Activated B cell treated with CpG ODN at 0.5 μM for 24 hours (primary cell): ENCODE measurements at regions not wholly inside any gene's neighbourhood (a gene's known extent, or its start where the extent isn't known, plus 50 kb on each side); places are given as distances from the start of the nearest gene placed in this dataset.

Source experiments
- ATAC-seq: fragments of 200-7000 bp; cut with Tn5 transposase; one replicate; pipeline ENCODE4 v1.10.0; 2021; ENCODE audit warnings: low read depth, mild to moderate bottlenecking, moderate library complexity
- CTCF ChIA-PET: fragments of 350-600 bp; sonication (Branson Sonifier 250); formaldehyde crosslinking; loops from one replicate; lab custom pipeline; 2021; ENCODE audit warnings: antibody characterized with exemption; lab: Charles Lee
- POLR2A ChIA-PET: fragments of 350-600 bp; sonication (Branson Sonifier 250); formaldehyde crosslinking; loops from one replicate; lab custom pipeline; 2021; ENCODE audit warnings: antibody characterized with exemption; lab: Charles Lee
- DNase-seq: peaks from one replicate; pipeline ENCODE4 v3.0.0; 2022
- H3K27ac Mint-ChIP-seq: one replicate; pipeline ENCODE4 v1.8.0; 2020; ENCODE audit warnings: mixed read lengths
- H3K27me3 Mint-ChIP-seq: one replicate; pipeline ENCODE4 v1.8.0; 2021; ENCODE audit warnings: mixed read lengths
- H3K36me3 Mint-ChIP-seq: one replicate; pipeline ENCODE4 v1.8.0; 2021; ENCODE audit warnings: low read depth, mixed read lengths
- H3K4me1 Mint-ChIP-seq: one replicate; pipeline ENCODE4 v1.8.0; 2021; ENCODE audit warnings: mixed read lengths
- H3K4me3 Mint-ChIP-seq: one replicate; pipeline ENCODE4 v1.8.0; 2020; ENCODE audit warnings: mild to moderate bottlenecking, mixed read lengths
- H3K9me3 Mint-ChIP-seq: one replicate; pipeline ENCODE4 v1.8.0; 2020; ENCODE audit warnings: mixed read lengths
- CTCF ChIP-seq: fragments of 200-600 bp; IDR thresholded peaks from one replicate; pipeline ENCODE4 v1.8.0; 2022; ENCODE audit warnings: antibody characterized with exemption, mild to moderate bottlenecking
- intact Hi-C: fragments of 100-400 bp; cut with micrococcal nuclease; formaldehyde crosslinking; loops from one replicate; pipeline ENCODE4 v1.15.1; 2024

DNA sequence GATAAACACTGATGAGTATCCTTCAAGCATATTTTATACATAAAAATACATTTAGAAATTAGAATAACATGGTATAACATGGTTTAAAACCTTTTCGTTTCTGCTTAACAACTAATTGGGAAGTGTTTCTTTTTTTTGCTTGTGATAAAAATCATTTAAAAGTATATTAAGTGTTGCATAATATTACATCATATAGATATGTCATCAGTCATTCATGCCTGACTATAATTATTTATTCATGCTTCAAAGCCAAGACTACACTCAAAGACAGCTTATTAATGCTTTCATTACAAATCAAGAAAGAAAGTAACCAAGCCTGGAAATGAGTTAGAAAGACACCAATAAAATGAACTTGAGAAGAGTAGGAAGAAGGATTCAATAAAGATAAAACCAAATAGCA lies 136.6 kb upstream of the TP63 start:
- no peak for TF ChIP-seq CTCF
- no peak overlapping the region for H3K4me3 Mint-ChIP-seq
- no peak overlapping the region for H3K27ac Mint-ChIP-seq
- POLR2A ChIA-PET, result no interaction called here
- intact Hi-C loops, result no loop called here
- CTCF ChIA-PET, result no interaction called here
- ATAC-seq (no peak), DNase-seq (no peak)
- H3K36me3 Mint-ChIP-seq, result no peaks in the 10 kb centered on the region
- H3K9me3 Mint-ChIP-seq, result no peaks in the 10 kb centered on the region
- no peaks in the 10 kb centered on the region for H3K4me1 Mint-ChIP-seq
- H3K27me3 Mint-ChIP-seq, result no peaks in the 10 kb centered on the region

DNA sequence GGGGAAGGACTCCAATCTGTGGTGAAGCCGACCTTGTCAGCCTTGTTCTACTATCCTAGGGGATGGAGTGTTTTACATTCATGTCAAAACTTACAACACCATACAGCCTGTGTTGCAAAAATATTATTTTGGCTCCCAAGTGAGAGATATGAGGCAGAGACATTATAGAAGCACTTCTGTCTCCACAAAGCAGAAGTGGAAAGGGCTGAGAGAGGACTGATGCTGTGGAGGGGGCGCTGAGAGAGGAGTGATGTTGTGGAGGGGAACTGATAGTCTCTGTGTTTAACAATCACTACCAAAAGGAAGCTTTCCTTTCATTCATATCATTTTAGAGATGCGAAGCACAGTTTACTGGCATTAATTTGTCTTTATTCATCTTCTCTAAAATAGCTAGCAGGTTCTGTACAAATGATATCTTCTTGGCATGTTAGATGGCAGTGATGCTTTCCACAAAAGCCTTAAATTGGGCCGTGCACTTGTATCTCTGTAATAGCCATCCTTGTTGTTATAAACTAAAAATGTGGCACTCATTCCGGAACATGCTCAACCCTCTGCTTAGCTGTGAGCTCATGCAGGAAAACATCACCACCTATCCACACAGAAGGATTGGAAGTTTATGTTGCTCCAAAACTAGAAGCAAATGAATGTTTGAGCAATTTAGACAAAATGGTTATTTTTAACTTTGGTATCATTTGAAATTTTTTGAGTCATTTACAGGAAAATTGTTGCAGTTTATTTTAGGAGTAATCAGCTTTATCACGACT lies 134.6 kb upstream of the TP63 start:
- H3K36me3 Mint-ChIP-seq, result no peaks in the 10 kb centered on the region
- CTCF ChIA-PET, result no interaction called here
- TF ChIP-seq CTCF, result no peak
- no peak overlapping the region for H3K4me3 Mint-ChIP-seq
- no peak for ATAC-seq
- no peak for DNase-seq
- POLR2A ChIA-PET, result no interaction called here
- H3K27me3 Mint-ChIP-seq, result no peaks in the 10 kb centered on the region
- no peaks in the 10 kb centered on the region for H3K4me1 Mint-ChIP-seq
- intact Hi-C loops, result no loop called here
- H3K27ac Mint-ChIP-seq, result no peak overlapping the region
- H3K9me3 Mint-ChIP-seq, result peaks cover 5% of the 10 kb centered on the region

DNA sequence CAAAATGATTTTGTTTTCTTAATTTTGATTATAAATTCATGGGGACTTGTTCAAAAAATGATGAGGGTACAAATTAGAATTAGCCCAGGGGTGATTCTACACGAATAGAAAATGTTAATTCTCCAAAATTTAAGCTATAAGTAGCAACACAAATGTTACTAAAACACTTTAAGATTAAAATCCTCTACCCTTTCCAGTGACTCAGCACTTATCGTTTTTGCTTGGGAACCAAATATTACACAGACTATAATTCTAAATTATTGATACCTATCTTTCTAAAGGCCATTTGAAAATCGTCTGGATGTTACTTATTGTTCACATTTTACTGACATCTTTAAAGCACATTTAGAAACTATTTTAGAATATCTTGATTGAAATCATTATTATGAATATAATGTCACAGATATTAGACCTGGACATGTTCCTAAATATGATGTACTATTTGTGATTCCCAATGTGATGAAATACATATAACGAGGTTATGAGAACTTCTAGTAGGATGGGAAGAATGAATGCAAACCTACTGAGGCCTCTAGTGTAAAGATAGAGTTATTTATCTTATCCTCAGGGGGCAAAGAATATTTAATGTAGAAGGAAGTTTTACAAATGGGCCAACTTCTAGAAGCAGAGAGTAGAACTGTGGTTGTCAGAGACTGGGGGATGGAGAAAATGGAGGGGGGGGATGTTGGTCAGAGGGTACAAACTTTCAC lies 132.0 kb upstream of the TP63 start:
- H3K27me3 Mint-ChIP-seq, result no peaks in the 10 kb centered on the region
- no peak overlapping the region for H3K27ac Mint-ChIP-seq
- TF ChIP-seq CTCF, result no peak
- no peak for DNase-seq
- intact Hi-C loops, result no loop called here
- CTCF ChIA-PET, result no interaction called here
- H3K36me3 Mint-ChIP-seq, result no peaks in the 10 kb centered on the region
- no peak overlapping the region for H3K4me3 Mint-ChIP-seq
- no peak for ATAC-seq
- H3K9me3 Mint-ChIP-seq, result peaks cover 5% of the 10 kb centered on the region
- POLR2A ChIA-PET, result no interaction called here
- H3K4me1 Mint-ChIP-seq, result no peaks in the 10 kb centered on the region

DNA sequence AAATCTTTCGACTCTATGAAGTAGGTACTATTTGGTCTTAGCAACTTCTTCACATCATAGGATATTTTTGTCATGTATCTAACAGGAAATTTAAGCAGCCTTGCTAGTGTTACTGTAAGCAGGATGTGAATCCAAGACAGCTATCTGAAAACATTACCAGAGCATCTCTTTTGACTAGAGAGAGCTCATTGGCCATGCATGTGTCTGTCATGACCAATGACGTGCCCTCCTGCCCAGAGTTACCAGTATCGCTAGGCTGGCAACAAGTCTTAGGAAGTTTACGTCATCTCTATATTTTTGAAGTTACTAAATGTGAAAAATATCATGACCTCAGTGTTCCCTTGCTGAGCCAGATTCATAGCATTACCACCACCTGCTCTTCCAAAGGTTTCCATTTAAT lies 130.9 kb upstream of the TP63 start:
- ChIA-PET CTCF (no interaction called here), POLR2A (no interaction called here)
- ATAC-seq, result no peak
- no peak overlapping the region for H3K4me3 Mint-ChIP-seq
- H3K4me1 Mint-ChIP-seq, result peaks cover 2% of the 10 kb centered on the region
- no peaks in the 10 kb centered on the region for H3K27me3 Mint-ChIP-seq
- peaks cover 5% of the 10 kb centered on the region for H3K9me3 Mint-ChIP-seq
- no peak for DNase-seq
- intact Hi-C loops, result no loop called here
- no peak overlapping the region for H3K27ac Mint-ChIP-seq
- no peak for TF ChIP-seq CTCF
- no peaks in the 10 kb centered on the region for H3K36me3 Mint-ChIP-seq

DNA sequence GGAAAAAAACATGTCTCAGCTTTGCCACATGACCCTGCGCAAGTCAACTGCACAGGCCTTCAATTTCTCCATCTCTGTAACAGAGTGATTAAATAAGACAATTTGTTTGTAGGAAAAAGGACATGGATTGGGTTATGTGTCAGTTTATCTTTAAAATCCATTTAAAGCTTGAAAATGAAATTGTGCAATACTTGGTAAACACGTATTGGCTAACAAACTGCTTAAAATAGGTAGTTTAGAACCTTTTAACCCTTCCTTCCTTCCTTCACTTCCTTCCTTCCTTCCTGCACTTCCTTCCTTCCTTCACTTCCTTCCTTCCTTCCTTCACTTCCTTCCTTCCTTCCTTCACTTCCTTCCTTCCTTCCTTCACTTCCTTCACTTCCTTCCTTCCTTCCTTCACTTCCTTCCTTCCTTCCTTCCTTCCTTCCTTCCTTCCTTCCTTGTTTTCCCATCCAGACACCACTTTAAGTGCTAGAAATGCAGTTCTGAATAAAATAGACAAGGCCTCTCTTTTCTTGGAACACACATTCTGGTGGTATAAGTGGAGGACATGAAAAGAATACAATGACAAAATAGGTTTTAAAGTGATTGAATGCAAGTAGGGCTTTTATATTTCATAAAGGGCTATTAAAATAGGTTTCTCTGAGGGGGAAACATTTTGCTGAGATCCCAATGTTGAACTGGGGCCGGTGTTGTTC lies 130.2 kb upstream of the TP63 start:
- DNase-seq (no peak), ATAC-seq (no peak)
- H3K27ac Mint-ChIP-seq, result peak overlapping the region; percentile 5
- peaks cover 2% of the 10 kb centered on the region for H3K4me1 Mint-ChIP-seq
- intact Hi-C loops, result no loop called here
- ChIA-PET POLR2A (no interaction called here), CTCF (no interaction called here)
- H3K4me3 Mint-ChIP-seq, result no peak overlapping the region
- H3K36me3 Mint-ChIP-seq, result no peaks in the 10 kb centered on the region
- H3K27me3 Mint-ChIP-seq, result no peaks in the 10 kb centered on the region
- TF ChIP-seq CTCF, result no peak
- H3K9me3 Mint-ChIP-seq, result peaks cover 5% of the 10 kb centered on the region
